ENCODE measurements at regions not wholly inside any gene's neighbourhood (a gene's known extent, or its start where the extent isn't known, plus 50 kb on each side); places are given as distances from the start of the nearest gene placed in this dataset.

DNA sequence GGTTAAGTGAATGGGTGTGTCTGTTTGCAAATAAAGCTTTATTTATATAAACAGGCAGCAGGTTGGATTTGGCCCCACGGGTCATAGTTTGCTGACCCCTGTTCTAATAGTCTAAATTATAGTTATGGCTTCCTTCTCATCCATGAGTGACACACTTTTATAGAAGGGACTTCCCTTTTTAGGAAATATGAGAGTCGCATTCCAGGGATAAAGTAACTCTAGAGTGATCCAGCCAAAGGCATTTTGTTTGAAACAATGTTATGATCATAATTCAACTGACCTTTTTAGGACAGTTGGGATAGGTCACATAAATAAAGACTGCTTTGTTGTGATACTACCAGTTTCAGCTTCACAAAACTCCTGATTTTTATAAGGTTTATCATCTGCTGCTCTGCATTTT lies 87.9 kb downstream of the ALX1 start:
- peaks cover 0 to 6% of the 10 kb centered on the region in 2 experiments; a peak in 1 of 4 replicates for H3K4me1 ChIP-seq (ENCODE audit: control insufficient read depth in 1 of 2, insufficient read depth in 2 of 2, low read depth in 1 of 2, low read length in 1 of 2)
- H3K9me2 ChIP-seq: no peaks in the 10 kb centered on the region; the same call in 1 of the 2 replicates
- no peak overlapping the region for H3K9ac ChIP-seq
- no peak overlapping the region for H2AFZ ChIP-seq (ENCODE audit: low read depth)
- no peak overlapping the region for H3K4me2 ChIP-seq
- TF ChIP-seq GATA2 (CRISPR knock-in tag; IDR thresholded peaks at IDR 0.05) (no peak), SMC3 (IDR thresholded peaks at IDR 0.05; ENCODE audit: low read depth, low read length) (no peak), NRF1 (IDR thresholded peaks at IDR 0.05; ENCODE audit: low read depth, low read length) (no peak), ELF1 (IDR thresholded peaks at IDR 0.05) (no peak), MAX (IDR thresholded peaks at IDR 0.05; ENCODE audit: low read depth) (no peak), FOXJ3 (CRISPR knock-in tag; IDR thresholded peaks at IDR 0.05) (no peak), EZH2phosphoT487 (IDR thresholded peaks at IDR 0.05; ENCODE audit: borderline replicate concordance, low read depth) (no peak), ZBTB33 (IDR thresholded peaks at IDR 0.05; ENCODE audit: borderline replicate concordance, low read depth) (no peak), RCOR1 (IDR thresholded peaks at IDR 0.05; ENCODE audit: low read length) (no peak), CTCF (IDR thresholded peaks at IDR 0.05) (no peak), NFIC (IDR thresholded peaks at IDR 0.05; ENCODE audit: borderline replicate concordance) (no peak), USF1 (IDR thresholded peaks at IDR 0.05; ENCODE audit: borderline replicate concordance, low read depth) (no peak), RXRA (IDR thresholded peaks at IDR 0.05; ENCODE audit: borderline replicate concordance, low read depth) (no peak), RAD21 (IDR thresholded peaks at IDR 0.05; ENCODE audit: low read length) (no peak), JUND (IDR thresholded peaks at IDR 0.05) (no peak)
- TF ChIP-seq, protein P1, sequence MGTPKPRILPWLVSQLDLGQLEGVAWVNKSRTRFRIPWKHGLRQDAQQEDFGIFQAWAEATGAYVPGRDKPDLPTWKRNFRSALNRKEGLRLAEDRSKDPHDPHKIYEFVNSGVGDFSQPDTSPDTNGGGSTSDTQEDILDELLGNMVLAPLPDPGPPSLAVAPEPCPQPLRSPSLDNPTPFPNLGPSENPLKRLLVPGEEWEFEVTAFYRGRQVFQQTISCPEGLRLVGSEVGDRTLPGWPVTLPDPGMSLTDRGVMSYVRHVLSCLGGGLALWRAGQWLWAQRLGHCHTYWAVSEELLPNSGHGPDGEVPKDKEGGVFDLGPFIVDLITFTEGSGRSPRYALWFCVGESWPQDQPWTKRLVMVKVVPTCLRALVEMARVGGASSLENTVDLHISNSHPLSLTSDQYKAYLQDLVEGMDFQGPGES (IDR thresholded peaks at IDR 0.05; ENCODE audit: low read depth, low read length): no peak
- TF ChIP-seq, protein P2, sequence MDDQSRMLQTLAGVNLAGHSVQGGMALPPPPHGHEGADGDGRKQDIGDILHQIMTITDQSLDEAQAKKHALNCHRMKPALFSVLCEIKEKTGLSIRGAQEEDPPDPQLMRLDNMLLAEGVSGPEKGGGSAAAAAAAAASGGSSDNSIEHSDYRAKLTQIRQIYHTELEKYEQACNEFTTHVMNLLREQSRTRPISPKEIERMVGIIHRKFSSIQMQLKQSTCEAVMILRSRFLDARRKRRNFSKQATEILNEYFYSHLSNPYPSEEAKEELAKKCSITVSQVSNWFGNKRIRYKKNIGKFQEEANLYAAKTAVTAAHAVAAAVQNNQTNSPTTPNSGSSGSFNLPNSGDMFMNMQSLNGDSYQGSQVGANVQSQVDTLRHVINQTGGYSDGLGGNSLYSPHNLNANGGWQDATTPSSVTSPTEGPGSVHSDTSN (IDR thresholded peaks at IDR 0.05): no peak
- no peaks in the 10 kb centered on the region for H3K9me3 ChIP-seq
- 42% methylated on average over 2 of the region's 2 CpGs for WGBS (ENCODE audit: low lambda C conversion rate)
- no peak for DNase-seq
- CTCF ChIA-PET: interaction anchor here (1.3 kb wide), 1 partner anchor 14 kb away, joined by 4 read pairs; no protein-coding TSS in a partner anchor
- no peaks in the 10 kb centered on the region for H3K79me2 ChIP-seq (ENCODE audit: insufficient read depth)
- no peak overlapping the region for H3K4me3 ChIP-seq (ENCODE audit: low read depth in 2 of 2, low read length in 1 of 2)
- POLR2A ChIA-PET: no interaction called here
- no peak overlapping the region for H3K27ac ChIP-seq (ENCODE audit: low read depth in 2 of 2, low read length in 1 of 2)
- H3K36me3 ChIP-seq (replicated peaks in 1 of 2; ENCODE audit: control insufficient read depth in 1 of 2, insufficient read depth in 2 of 2, low read length in 1 of 2): no peaks in the 10 kb centered on the region
- H3K27me3 ChIP-seq (ENCODE audit: insufficient read depth): no peaks in the 10 kb centered on the region
- no peaks in the 10 kb centered on the region for H4K20me1 ChIP-seq (ENCODE audit: insufficient read depth)
- H3F3A ChIP-seq (replicated peaks; ENCODE audit: insufficient read depth): no peaks in the 10 kb centered on the region
